ENCODE measurements at regions not wholly inside any gene's neighbourhood (a gene's known extent, or its start where the extent isn't known, plus 50 kb on each side); places are given as distances from the start of the nearest gene placed in this dataset.
A peak's percentile ranks its signal among the peaks of the same experiment; 100 is the strongest.

DNA sequence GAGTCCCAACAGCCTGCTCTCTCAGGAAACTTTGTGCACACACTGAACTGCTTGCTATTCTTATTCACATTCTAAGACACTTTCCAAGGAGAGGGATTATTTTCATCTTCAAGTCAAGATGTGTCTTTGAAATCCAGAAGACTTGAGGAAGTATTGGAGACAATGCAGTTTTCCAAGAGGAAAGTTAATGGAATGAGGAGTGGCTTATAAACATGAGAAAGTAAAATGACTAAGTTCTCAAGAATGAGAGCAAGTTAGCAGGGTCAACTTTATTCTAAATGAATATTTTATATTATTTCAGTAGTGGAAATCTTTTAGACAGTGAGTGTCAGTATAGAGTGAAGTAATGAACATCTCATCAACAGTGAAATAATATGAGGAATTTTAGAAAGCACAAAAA is 1239.3 kb downstream of the MRPL39 start:
- CTCF ChIA-PET: no interaction called here
- Mint-ChIP-seq H3K27me3 (ENCODE audit: unreplicated experiment) (no peaks in the 10 kb centered on the region), H3K4me1 (ENCODE audit: low read depth, unreplicated experiment) (peaks cover 14% of the 10 kb centered on the region), H3K4me3 (ENCODE audit: low read depth, unreplicated experiment) (no peak overlapping the region), H3K9me3 (ENCODE audit: low read depth, unreplicated experiment) (no peaks in the 10 kb centered on the region), H3K27ac (ENCODE audit: unreplicated experiment) (peak overlapping the region; percentile 92), H3K36me3 (ENCODE audit: insufficient read depth, unreplicated experiment) (no peaks in the 10 kb centered on the region)
- no peak for DNase-seq
- no TSS peak for BruUV-seq (replicated peaks)
- TF ChIP-seq, protein P1, sequence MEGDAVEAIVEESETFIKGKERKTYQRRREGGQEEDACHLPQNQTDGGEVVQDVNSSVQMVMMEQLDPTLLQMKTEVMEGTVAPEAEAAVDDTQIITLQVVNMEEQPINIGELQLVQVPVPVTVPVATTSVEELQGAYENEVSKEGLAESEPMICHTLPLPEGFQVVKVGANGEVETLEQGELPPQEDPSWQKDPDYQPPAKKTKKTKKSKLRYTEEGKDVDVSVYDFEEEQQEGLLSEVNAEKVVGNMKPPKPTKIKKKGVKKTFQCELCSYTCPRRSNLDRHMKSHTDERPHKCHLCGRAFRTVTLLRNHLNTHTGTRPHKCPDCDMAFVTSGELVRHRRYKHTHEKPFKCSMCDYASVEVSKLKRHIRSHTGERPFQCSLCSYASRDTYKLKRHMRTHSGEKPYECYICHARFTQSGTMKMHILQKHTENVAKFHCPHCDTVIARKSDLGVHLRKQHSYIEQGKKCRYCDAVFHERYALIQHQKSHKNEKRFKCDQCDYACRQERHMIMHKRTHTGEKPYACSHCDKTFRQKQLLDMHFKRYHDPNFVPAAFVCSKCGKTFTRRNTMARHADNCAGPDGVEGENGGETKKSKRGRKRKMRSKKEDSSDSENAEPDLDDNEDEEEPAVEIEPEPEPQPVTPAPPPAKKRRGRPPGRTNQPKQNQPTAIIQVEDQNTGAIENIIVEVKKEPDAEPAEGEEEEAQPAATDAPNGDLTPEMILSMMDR (IDR thresholded peaks at IDR 0.05; ENCODE audit: unreplicated experiment): no peak
- intact Hi-C loops (cut with micrococcal nuclease; ENCODE audit: unreplicated experiment): no loop called here

DNA sequence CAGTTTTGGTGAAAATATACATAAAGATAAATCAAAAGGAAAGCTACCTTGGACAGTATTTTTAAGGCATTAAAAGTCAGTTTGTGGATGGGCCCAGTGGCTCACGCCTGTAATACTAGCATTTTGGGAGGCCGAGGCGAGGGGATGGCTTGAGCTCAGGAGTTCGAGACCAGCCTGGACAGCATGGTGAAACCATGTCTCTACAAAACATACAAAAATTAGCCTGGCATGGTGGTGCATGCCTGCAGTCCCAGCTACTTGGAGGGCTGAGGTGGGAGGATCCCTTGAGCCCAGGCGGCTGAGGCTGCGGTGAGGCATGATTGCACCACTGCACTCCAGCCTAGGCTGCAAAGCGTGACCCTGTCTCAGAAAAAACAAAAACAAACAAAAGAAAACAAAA is 1253.8 kb downstream of the MRPL39 start:
- Mint-ChIP-seq H3K27ac (ENCODE audit: unreplicated experiment) (no peak overlapping the region), H3K36me3 (ENCODE audit: insufficient read depth, unreplicated experiment) (no peaks in the 10 kb centered on the region), H3K4me1 (ENCODE audit: low read depth, unreplicated experiment) (no peaks in the 10 kb centered on the region), H3K9me3 (ENCODE audit: low read depth, unreplicated experiment) (peaks cover 6% of the 10 kb centered on the region), H3K27me3 (ENCODE audit: unreplicated experiment) (no peaks in the 10 kb centered on the region), H3K4me3 (ENCODE audit: low read depth, unreplicated experiment) (no peak overlapping the region)
- no TSS peak for BruUV-seq (replicated peaks)
- intact Hi-C loops (cut with micrococcal nuclease; ENCODE audit: unreplicated experiment): no loop called here
- CTCF ChIA-PET: no interaction called here
- TF ChIP-seq, protein P1 (IDR thresholded peaks at IDR 0.05; ENCODE audit: unreplicated experiment): no peak
- DNase-seq: no peak

DNA sequence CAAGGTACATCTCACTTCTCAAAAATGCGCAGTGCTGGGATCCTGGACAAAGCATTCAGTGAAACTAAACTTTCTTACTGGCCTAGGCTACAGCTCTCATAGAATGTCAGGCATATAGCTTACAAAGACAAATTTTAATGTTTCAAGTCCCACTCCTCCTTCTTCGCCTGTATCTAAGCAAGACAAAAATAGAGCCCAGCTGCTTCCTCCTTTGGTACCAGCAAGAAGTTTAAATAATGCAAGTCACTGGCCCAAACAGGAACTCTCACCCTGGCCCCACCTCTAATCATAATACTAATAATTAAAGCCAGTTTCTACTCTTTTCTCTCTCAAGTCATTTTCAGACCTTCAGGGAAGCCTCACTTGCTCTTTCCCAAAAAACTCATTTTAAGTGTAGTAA is 1267.9 kb downstream of the MRPL39 start:
- Mint-ChIP-seq H3K36me3 (ENCODE audit: insufficient read depth, unreplicated experiment) (no peaks in the 10 kb centered on the region), H3K4me3 (ENCODE audit: low read depth, unreplicated experiment) (no peak overlapping the region), H3K9me3 (ENCODE audit: low read depth, unreplicated experiment) (peaks cover 1% of the 10 kb centered on the region), H3K27me3 (ENCODE audit: unreplicated experiment) (no peaks in the 10 kb centered on the region), H3K27ac (ENCODE audit: unreplicated experiment) (no peak overlapping the region), H3K4me1 (ENCODE audit: low read depth, unreplicated experiment) (no peaks in the 10 kb centered on the region)
- CTCF ChIA-PET: no interaction called here
- intact Hi-C loops (cut with micrococcal nuclease; ENCODE audit: unreplicated experiment): no loop called here
- BruUV-seq (replicated peaks): no TSS peak
- no peak for DNase-seq
- TF ChIP-seq, protein P1 (IDR thresholded peaks at IDR 0.05; ENCODE audit: unreplicated experiment): no peak

DNA sequence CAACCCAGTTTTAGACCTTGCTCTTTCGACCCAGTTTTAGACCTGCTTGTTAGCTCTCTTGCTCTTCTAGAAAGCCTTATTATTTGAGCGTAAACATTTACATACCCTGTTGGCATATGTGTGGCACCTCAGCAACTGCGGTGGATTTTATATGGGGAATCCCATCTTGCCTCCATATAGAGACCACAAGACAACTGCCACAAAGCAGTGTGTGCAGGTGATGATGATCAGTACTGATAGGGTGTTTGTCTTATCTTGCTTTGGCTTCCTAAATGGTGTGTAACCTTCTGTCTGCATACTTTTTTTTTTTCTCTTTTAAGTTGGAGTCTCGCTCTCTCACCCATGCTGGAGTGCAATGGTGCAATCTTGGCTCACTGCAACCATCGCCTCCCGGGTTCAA is 1270.8 kb downstream of the MRPL39 start:
- intact Hi-C loops (cut with micrococcal nuclease; ENCODE audit: unreplicated experiment): no loop called here
- CTCF ChIA-PET: no interaction called here
- no TSS peak for BruUV-seq (replicated peaks)
- Mint-ChIP-seq H3K4me3 (ENCODE audit: low read depth, unreplicated experiment) (no peak overlapping the region), H3K27ac (ENCODE audit: unreplicated experiment) (no peak overlapping the region), H3K4me1 (ENCODE audit: low read depth, unreplicated experiment) (no peaks in the 10 kb centered on the region), H3K36me3 (ENCODE audit: insufficient read depth, unreplicated experiment) (no peaks in the 10 kb centered on the region), H3K9me3 (ENCODE audit: low read depth, unreplicated experiment) (peaks cover 2% of the 10 kb centered on the region), H3K27me3 (ENCODE audit: unreplicated experiment) (no peaks in the 10 kb centered on the region)
- TF ChIP-seq, protein P1 (IDR thresholded peaks at IDR 0.05; ENCODE audit: unreplicated experiment): no peak
- no peak for DNase-seq

DNA sequence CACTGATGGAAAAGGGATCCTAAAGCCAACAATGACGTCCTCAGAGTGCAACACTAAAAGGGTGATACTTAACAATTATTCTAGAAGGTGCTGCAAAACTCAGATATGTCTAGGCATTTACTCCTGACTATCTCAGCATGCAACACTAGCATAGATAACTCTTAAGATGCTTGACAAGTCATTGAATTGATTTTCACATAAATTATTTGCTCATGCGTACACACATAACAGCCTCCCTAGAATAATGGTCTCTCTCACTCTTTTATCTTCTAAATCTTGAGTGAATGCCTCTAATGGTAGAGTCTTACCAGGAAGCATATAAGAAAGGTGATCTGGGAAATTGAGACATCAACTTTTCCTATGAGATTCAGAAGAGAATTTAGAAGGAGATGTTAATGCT is 1283.7 kb downstream of the MRPL39 start:
- Mint-ChIP-seq H3K9me3 (ENCODE audit: low read depth, unreplicated experiment) (no peaks in the 10 kb centered on the region), H3K36me3 (ENCODE audit: insufficient read depth, unreplicated experiment) (no peaks in the 10 kb centered on the region), H3K4me3 (ENCODE audit: low read depth, unreplicated experiment) (no peak overlapping the region), H3K4me1 (ENCODE audit: low read depth, unreplicated experiment) (no peaks in the 10 kb centered on the region), H3K27me3 (ENCODE audit: unreplicated experiment) (no peaks in the 10 kb centered on the region), H3K27ac (ENCODE audit: unreplicated experiment) (no peak overlapping the region)
- no TSS peak for BruUV-seq (replicated peaks)
- intact Hi-C loops (cut with micrococcal nuclease; ENCODE audit: unreplicated experiment): no loop called here
- no peak for DNase-seq
- CTCF ChIA-PET: no interaction called here
- TF ChIP-seq, protein P1 (IDR thresholded peaks at IDR 0.05; ENCODE audit: unreplicated experiment): no peak

Measured in Calu3 (cell line).